GM23338 (cell line): ENCODE measurements at regions not wholly inside any gene's neighbourhood (a gene's known extent, or its start where the extent isn't known, plus 50 kb on each side); places are given as distances from the start of the nearest gene placed in this dataset.

ENCODE experiments used
- ATAC-seq: fragments of 200-7000 bp; cut with Tn5 transposase; 3 replicates; pipeline ENCODE4 v1.9.1; 2020
- DNase-seq: peaks from one replicate; pipeline ENCODE4 v3.0.0-alpha.2; 2015; ENCODE audit warnings: low spot score
- H2AFZ ChIP-seq: fragments of 200-600 bp; sonication (generic); 2 replicates; pipeline ENCODE4 v1.8.0; 2016; ENCODE audit warnings: antibody characterized with exemption, mild to moderate bottlenecking, moderate library complexity
- H3F3A ChIP-seq: fragments of 200-600 bp; sonication (generic); replicated peaks from 2 replicates; pipeline ENCODE4 v1.8.0; 2017; ENCODE audit warnings: antibody characterized with exemption, mixed run types, low read depth
- H3K27ac ChIP-seq: fragments of 200-600 bp; sonication (generic); 2 replicates; pipeline ENCODE4 v1.6.1; 2016; ENCODE audit warnings: low read depth
- H3K27me3 ChIP-seq: fragments of 200-600 bp; sonication (generic); 2 replicates; pipeline ENCODE4 v1.8.0; 2016; ENCODE audit warnings: mild to moderate bottlenecking, mixed run types, moderate library complexity; ENCODE audit not compliant: insufficient read depth
- H3K36me3 ChIP-seq: fragments of 200-600 bp; sonication (generic); 2 replicates; pipeline ENCODE4 v1.8.0; 2016; ENCODE audit warnings: mild to moderate bottlenecking; ENCODE audit not compliant: insufficient read depth
- H3K4me1 ChIP-seq: fragments of 200-600 bp; sonication (generic); 2 replicates; pipeline ENCODE4 v1.8.0; 2016; ENCODE audit warnings: mild to moderate bottlenecking, moderate library complexity; ENCODE audit not compliant: insufficient read depth
- H3K4me2 ChIP-seq: fragments of 200-600 bp; sonication (generic); 2 replicates; pipeline ENCODE4 v1.7.1; 2017; ENCODE audit warnings: mixed run types
- H3K4me3 ChIP-seq: fragments of 200-600 bp; sonication (generic); 2 replicates; pipeline ENCODE4 v1.6.1; 2016; ENCODE audit warnings: mixed run types
- H3K79me2 ChIP-seq: fragments of 200-600 bp; sonication (generic); replicated peaks from 2 replicates; pipeline ENCODE4 v1.8.0; 2017; ENCODE audit warnings: mild to moderate bottlenecking; ENCODE audit not compliant: insufficient read depth
- H3K9me2 ChIP-seq: fragments of 200-600 bp; sonication (generic); 2 replicates; pipeline ENCODE4 v1.8.0; 2017; ENCODE audit not compliant: insufficient read depth
- H4K20me1 ChIP-seq: fragments of 200-600 bp; sonication (generic); replicated peaks from 2 replicates; pipeline ENCODE4 v1.8.0; 2017; ENCODE audit warnings: mild to moderate bottlenecking; ENCODE audit not compliant: insufficient read depth
- H3K27ac Mint-ChIP-seq: 2 replicates; pipeline ENCODE4 v1.8.0; 2020; ENCODE audit warnings: inconsistent platforms, mild to moderate bottlenecking, moderate library complexity, mixed read lengths
- H3K27me3 Mint-ChIP-seq: 3 replicates; pipeline ENCODE4 v1.8.0; 2022; ENCODE audit warnings: low read depth, mild to moderate bottlenecking, moderate library complexity, mixed read lengths, inconsistent platforms; ENCODE audit not compliant: insufficient read depth, poor library complexity
- H3K36me3 Mint-ChIP-seq: 3 replicates; pipeline ENCODE4 v1.8.0; 2021; ENCODE audit warnings: low read depth, mild to moderate bottlenecking, inconsistent platforms, moderate library complexity, mixed read lengths
- H3K4me1 Mint-ChIP-seq: 3 replicates; pipeline ENCODE4 v1.8.0; 2020; ENCODE audit warnings: mild to moderate bottlenecking, inconsistent platforms, mixed read lengths
- H3K4me3 Mint-ChIP-seq: 3 replicates; pipeline ENCODE4 v1.8.0; 2021; ENCODE audit warnings: moderate library complexity, mild to moderate bottlenecking, inconsistent platforms, mixed read lengths
- H3K9me3 Mint-ChIP-seq: 3 replicates; pipeline ENCODE4 v1.8.0; 2020; ENCODE audit warnings: moderate library complexity, mild to moderate bottlenecking, inconsistent platforms, mixed read lengths
- CREB1 ChIP-seq: fragments of 250-450 bp; sonication (Bioruptor Pico); IDR thresholded peaks from 2 replicates; pipeline ENCODE4 v1.5.0; 2020; ENCODE audit warnings: low read depth, mild to moderate bottlenecking, moderate library complexity
- CTCF ChIP-seq, 2 experiments: fragments of 200-600 bp in 1 of 2; sonication (generic) in 1 of 2; conservative IDR thresholded peaks; 2 replicates each; pipeline versions ENCODE4 v1.5.1 to v1.6.1; 2016 to 2017; ENCODE audit warnings: antibody characterized with exemption in 2 of 2, low read depth in 2 of 2, mild to moderate bottlenecking in 2 of 2, moderate library complexity in 1 of 2
- EZH2 ChIP-seq: fragments of 200-600 bp; sonication (generic); IDR thresholded peaks from one replicate; pipeline ENCODE4 v1.8.0; 2017; ENCODE audit warnings: antibody characterized with exemption, mild to moderate bottlenecking, low read depth; ENCODE audit not compliant: unreplicated experiment
- EZH2phosphoT487 ChIP-seq: fragments of 200-600 bp; sonication (generic); IDR thresholded peaks from one replicate; pipeline ENCODE4 v1.8.1; 2018; ENCODE audit warnings: antibody characterized with exemption; ENCODE audit not compliant: unreplicated experiment
- JUNB ChIP-seq: IDR thresholded peaks from one replicate; pipeline ENCODE4 v1.6.1; 2016; ENCODE audit warnings: antibody characterized with exemption; ENCODE audit not compliant: unreplicated experiment
- NANOG ChIP-seq: IDR thresholded peaks from 2 replicates; pipeline ENCODE4 v1.6.1; 2016; ENCODE audit warnings: antibody characterized with exemption, borderline replicate concordance
- POLR2AphosphoS5 ChIP-seq: IDR thresholded peaks from 2 replicates; pipeline ENCODE4 v1.6.1; 2016; ENCODE audit warnings: antibody characterized with exemption, low read depth
- STAT1 ChIP-seq: IDR thresholded peaks from one replicate; pipeline ENCODE4 v1.6.1; 2016; ENCODE audit warnings: antibody characterized with exemption; ENCODE audit not compliant: unreplicated experiment
- ZNF114 ChIP-seq: fragments of 250-450 bp; sonication (Bioruptor Pico); IDR thresholded peaks from 2 replicates; pipeline ENCODE4 v1.5.0; 2020; ENCODE audit warnings: mild to moderate bottlenecking, moderate library complexity
- ZNF331 ChIP-seq: fragments of 250-450 bp; sonication (Bioruptor Pico); IDR thresholded peaks from 2 replicates; pipeline ENCODE4 v1.5.0; 2020; ENCODE audit warnings: low read depth, mild to moderate bottlenecking, moderate library complexity
- ZNF462 ChIP-seq: fragments of 250-450 bp; sonication (Bioruptor Pico); IDR thresholded peaks from 2 replicates; pipeline ENCODE4 v1.5.0; 2020; ENCODE audit warnings: mild to moderate bottlenecking, moderate library complexity
- TF ChIP-seq, protein P1 (sequence below): IDR thresholded peaks from 2 replicates; pipeline ENCODE4 v1.6.1; 2016; ENCODE audit warnings: antibody characterized with exemption

GRCh38 chr5:68033961-68034571 is 181.5 kb upstream of the PIK3R1 start:
- no peaks in the 10 kb centered on the region for H3K79me2 ChIP-seq
- H3K27ac ChIP-seq, result no peak overlapping the region
- Mint-ChIP-seq H3K27ac (no peak overlapping the region), H3K9me3 (no peaks in the 10 kb centered on the region), H3K4me1 (no peaks in the 10 kb centered on the region), H3K27me3 (no peaks in the 10 kb centered on the region), H3K4me3 (no peak overlapping the region), H3K36me3 (no peaks in the 10 kb centered on the region)
- no peaks in the 10 kb centered on the region for H4K20me1 ChIP-seq
- H2AFZ ChIP-seq, result peak overlapping the region; percentile 7; the same call in 1 of the 2 replicates
- TF ChIP-seq NANOG (no peak), STAT1 (no peak), ZNF114 (CRISPR knock-in tag) (no peak), EZH2phosphoT487 (no peak), EZH2 (no peak), CREB1 (CRISPR knock-in tag) (no peak), JUNB (no peak), ZNF331 (CRISPR knock-in tag) (no peak)
- no peak overlapping the region for H3K4me3 ChIP-seq
- H3F3A ChIP-seq, result no peaks in the 10 kb centered on the region
- H3K36me3 ChIP-seq, result no peaks in the 10 kb centered on the region
- no peak for ATAC-seq
- H3K27me3 ChIP-seq, result no peaks in the 10 kb centered on the region
- H3K4me2 ChIP-seq, result no peak overlapping the region
- no peaks in the 10 kb centered on the region for H3K4me1 ChIP-seq
- 0 out of 2 replicates have a peak, but pooled peaks cover 6% of the 10 kb centered on the region for H3K9me2 ChIP-seq
- DNase-seq, result no peak

DNA sequence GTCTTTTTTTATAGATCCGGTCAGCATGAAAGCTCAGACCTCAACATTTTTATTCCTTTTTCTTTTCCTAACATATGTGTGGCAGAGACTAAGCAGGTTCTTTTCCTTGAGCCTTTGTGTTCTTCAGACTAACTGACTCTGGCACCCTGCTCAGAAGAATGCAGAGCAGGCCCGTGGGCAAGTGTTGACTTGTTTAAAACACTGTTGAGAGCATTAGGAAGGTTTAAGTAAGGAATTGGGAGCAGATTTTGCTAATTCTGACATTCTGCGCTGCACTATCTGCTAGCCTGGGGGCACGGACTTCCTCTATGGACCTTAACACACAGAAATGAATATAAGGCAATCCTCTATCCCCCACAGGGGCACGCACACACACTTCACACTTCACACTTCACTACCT is 182.5 kb upstream of the PIK3R1 start:
- H3K27me3 Mint-ChIP-seq, result no peaks in the 10 kb centered on the region
- Histone ChIP-seq H3K9me2 (0 out of 2 replicates have a peak, but pooled peaks cover 6% of the 10 kb centered on the region), H2AFZ (peak overlapping the region; percentile 21; the same call in 1 of the 2 replicates), H3K4me1 (no peaks in the 10 kb centered on the region), H3K4me3 (no peak overlapping the region), H4K20me1 (no peaks in the 10 kb centered on the region), H3F3A (no peaks in the 10 kb centered on the region), H3K36me3 (no peaks in the 10 kb centered on the region), H3K27ac (no peak overlapping the region), H3K27me3 (no peaks in the 10 kb centered on the region), H3K4me2 (no peak overlapping the region), H3K79me2 (no peaks in the 10 kb centered on the region)
- no peak overlapping the region for H3K4me3 Mint-ChIP-seq
- TF ChIP-seq NANOG (no peak), POLR2AphosphoS5 (no peak), JUNB (no peak), EZH2 (no peak), ZNF114 (CRISPR knock-in tag) (no peak), CREB1 (CRISPR knock-in tag) (no peak), ZNF462 (CRISPR knock-in tag) (no peak), EZH2phosphoT487 (no peak), CTCF (conservative IDR thresholded peaks at IDR 0.05; ENCODE audit: low read depth in 2 of 2) (no peak)
- TF ChIP-seq, protein P1, sequence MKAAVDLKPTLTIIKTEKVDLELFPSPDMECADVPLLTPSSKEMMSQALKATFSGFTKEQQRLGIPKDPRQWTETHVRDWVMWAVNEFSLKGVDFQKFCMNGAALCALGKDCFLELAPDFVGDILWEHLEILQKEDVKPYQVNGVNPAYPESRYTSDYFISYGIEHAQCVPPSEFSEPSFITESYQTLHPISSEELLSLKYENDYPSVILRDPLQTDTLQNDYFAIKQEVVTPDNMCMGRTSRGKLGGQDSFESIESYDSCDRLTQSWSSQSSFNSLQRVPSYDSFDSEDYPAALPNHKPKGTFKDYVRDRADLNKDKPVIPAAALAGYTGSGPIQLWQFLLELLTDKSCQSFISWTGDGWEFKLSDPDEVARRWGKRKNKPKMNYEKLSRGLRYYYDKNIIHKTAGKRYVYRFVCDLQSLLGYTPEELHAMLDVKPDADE, result no peak
- H3K27ac Mint-ChIP-seq, result no peak overlapping the region
- DNase-seq, result no peak
- no peaks in the 10 kb centered on the region for H3K9me3 Mint-ChIP-seq
- ATAC-seq, result no peak
- H3K36me3 Mint-ChIP-seq, result no peaks in the 10 kb centered on the region
- no peaks in the 10 kb centered on the region for H3K4me1 Mint-ChIP-seq
